H1 (cell line): ENCODE measurements at regions not wholly inside any gene's neighbourhood (a gene's known extent, or its start where the extent isn't known, plus 50 kb on each side); places are given as distances from the start of the nearest gene placed in this dataset.

Experiments
- CEBPB ChIP-seq: IDR thresholded peaks from 2 replicates; pipeline ENCODE4 v1.6.1; 2012; ENCODE audit warnings: low read depth, low read length
- CTCF ChIP-seq, 3 experiments: IDR thresholded peaks; 1 replicate in 2 of 3; 2 replicates in 1 of 3; pipeline versions ENCODE4 v1.5.1 to v1.6.1; 2011; ENCODE audit warnings: low read length in 3 of 3, mild to moderate bottlenecking in 3 of 3, inconsistent platforms in 2 of 3, low read depth in 1 of 3, moderate library complexity in 1 of 3; ENCODE audit not compliant: insufficient read depth in 1 of 3; ENCODE audit errors: control extremely low read depth in 1 of 3
- EP300 ChIP-seq, 2 experiments: IDR thresholded peaks; 1 replicate in 1 of 2; 2 replicates in 1 of 2; pipeline ENCODE4 v1.6.1; 2011 to 2012; ENCODE audit warnings: low read depth in 2 of 2, low read length in 2 of 2, mild to moderate bottlenecking in 2 of 2, borderline replicate concordance in 1 of 2, inconsistent platforms in 1 of 2, moderate library complexity in 1 of 2
- HDAC6 ChIP-seq: IDR thresholded peaks from one replicate; pipeline ENCODE4 v1.7.1; 2012; ENCODE audit warnings: low read depth, mild to moderate bottlenecking, inconsistent platforms, low read length, moderate library complexity
- JUN ChIP-seq: IDR thresholded peaks from 2 replicates; pipeline ENCODE4 v1.6.1; 2011; ENCODE audit warnings: low read depth, mild to moderate bottlenecking, improper control_type of control experiment, low read length
- MAX ChIP-seq: IDR thresholded peaks from 2 replicates; pipeline ENCODE4 v1.6.1; 2012; ENCODE audit warnings: inconsistent platforms
- POLR2AphosphoS5 ChIP-seq: IDR thresholded peaks from 2 replicates; pipeline ENCODE4 v1.6.1; 2011; ENCODE audit warnings: low read depth, low read length
- RAD21 ChIP-seq, 2 experiments: IDR thresholded peaks in 1 of 2; conservative IDR thresholded peaks in 1 of 2; 2 replicates each; pipeline ENCODE4 v1.6.1; 2011; ENCODE audit warnings: low read depth in 2 of 2, low read length in 2 of 2, improper control_type of control experiment in 1 of 2, inconsistent platforms in 1 of 2, mild to moderate bottlenecking in 1 of 2, moderate library complexity in 1 of 2
- SIN3A ChIP-seq, 2 experiments: IDR thresholded peaks in 1 of 2; conservative IDR thresholded peaks in 1 of 2; 2 replicates each; pipeline ENCODE4 v1.6.1; 2011 to 2012; ENCODE audit warnings: low read length in 2 of 2, improper control_type of control experiment in 1 of 2, low read depth in 1 of 2, mild to moderate bottlenecking in 1 of 2
- YY1 ChIP-seq: IDR thresholded peaks from 2 replicates; pipeline ENCODE4 v1.6.1; 2011; ENCODE audit warnings: low read depth, mild to moderate bottlenecking, low read length

- TF ChIP-seq HDAC6 (no peak), CTCF (IDR thresholded peaks at IDR 0.05; ENCODE audit: control extremely low read depth in 1 of 3, insufficient read depth in 1 of 3, low read depth in 1 of 3, low read length in 3 of 3) (no peak), EP300 (IDR thresholded peaks at IDR 0.05; ENCODE audit: borderline replicate concordance in 1 of 2, low read depth in 2 of 2, low read length in 2 of 2) (no peak), SIN3A (conservative IDR thresholded peaks at IDR 0.05 in 1 of 2, IDR thresholded peaks at IDR 0.05 in 1 of 2; ENCODE audit: low read depth in 1 of 2, low read length in 2 of 2) (no peak), POLR2AphosphoS5 (no peak), MAX (no peak), YY1 (no peak), RAD21 (IDR thresholded peaks at IDR 0.05 in 1 of 2, conservative IDR thresholded peaks at IDR 0.05 in 1 of 2; ENCODE audit: low read depth in 2 of 2, low read length in 2 of 2) (no peak), JUN (no peak), CEBPB (no peak)
These were observed 325.4 kb upstream of the LINC00305 start for GRCh38 chr18:64474255-64474654.
